ENCODE measurements at regions not wholly inside any gene's neighbourhood (a gene's known extent, or its start where the extent isn't known, plus 50 kb on each side); places are given as distances from the start of the nearest gene placed in this dataset.

- TF ChIP-seq, protein P1, sequence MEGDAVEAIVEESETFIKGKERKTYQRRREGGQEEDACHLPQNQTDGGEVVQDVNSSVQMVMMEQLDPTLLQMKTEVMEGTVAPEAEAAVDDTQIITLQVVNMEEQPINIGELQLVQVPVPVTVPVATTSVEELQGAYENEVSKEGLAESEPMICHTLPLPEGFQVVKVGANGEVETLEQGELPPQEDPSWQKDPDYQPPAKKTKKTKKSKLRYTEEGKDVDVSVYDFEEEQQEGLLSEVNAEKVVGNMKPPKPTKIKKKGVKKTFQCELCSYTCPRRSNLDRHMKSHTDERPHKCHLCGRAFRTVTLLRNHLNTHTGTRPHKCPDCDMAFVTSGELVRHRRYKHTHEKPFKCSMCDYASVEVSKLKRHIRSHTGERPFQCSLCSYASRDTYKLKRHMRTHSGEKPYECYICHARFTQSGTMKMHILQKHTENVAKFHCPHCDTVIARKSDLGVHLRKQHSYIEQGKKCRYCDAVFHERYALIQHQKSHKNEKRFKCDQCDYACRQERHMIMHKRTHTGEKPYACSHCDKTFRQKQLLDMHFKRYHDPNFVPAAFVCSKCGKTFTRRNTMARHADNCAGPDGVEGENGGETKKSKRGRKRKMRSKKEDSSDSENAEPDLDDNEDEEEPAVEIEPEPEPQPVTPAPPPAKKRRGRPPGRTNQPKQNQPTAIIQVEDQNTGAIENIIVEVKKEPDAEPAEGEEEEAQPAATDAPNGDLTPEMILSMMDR (IDR thresholded peaks at IDR 0.05) = no peak
- TF ChIP-seq EZH2 (IDR thresholded peaks at IDR 0.05; ENCODE audit: borderline replicate concordance, insufficient read depth, low read depth, low read length, poor library complexity, severe bottlenecking) = no peak
These were observed 193.9 kb upstream of the DDHD1 start for GRCh38 chr14:53346988-53347387.

All from B cell (primary cell).